ENCODE measurements at regions not wholly inside any gene's neighbourhood (a gene's known extent, or its start where the extent isn't known, plus 50 kb on each side); places are given as distances from the start of the nearest gene placed in this dataset.

DNA sequence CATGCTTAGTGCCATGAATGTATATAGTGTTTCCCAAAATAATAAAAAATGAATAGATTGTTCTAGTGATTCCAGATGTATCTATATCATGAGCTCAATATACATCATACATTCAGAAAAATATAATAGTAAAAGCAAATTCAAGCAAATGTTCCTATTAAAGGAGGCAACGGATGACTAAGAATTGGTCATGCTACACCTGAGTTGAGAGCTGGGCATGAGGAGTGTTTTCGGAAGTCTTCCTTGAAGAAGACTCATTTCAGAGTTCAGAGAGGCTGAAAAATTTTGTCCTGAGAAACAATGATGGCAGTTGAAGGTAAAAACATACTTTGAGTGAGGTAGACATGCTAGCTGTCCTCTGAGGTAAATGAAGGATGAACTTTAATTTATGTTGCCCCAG is 79.3 kb upstream of the IL1RAPL2 start:
- H3K9me3 ChIP-seq (ENCODE audit: low read depth, low read length, poor library complexity, severe bottlenecking): no peaks in the 10 kb centered on the region
- ChIA-PET POLR2A (ENCODE audit: low non-redundant PET) (no interaction called here), CTCF (no interaction called here)
- H3K4me3 ChIP-seq (ENCODE audit: low read depth, low read length, poor library complexity, severe bottlenecking): no peak overlapping the region
- TF ChIP-seq EZH2 (IDR thresholded peaks at IDR 0.05; ENCODE audit: borderline replicate concordance, low read depth, low read length, poor library complexity, severe bottlenecking) (no peak), CTCF (conservative IDR thresholded peaks at IDR 0.05; ENCODE audit: low read depth, low read length) (no peak)
- BruUV-seq (replicated peaks): no TSS peak
- H3K27ac ChIP-seq (ENCODE audit: low read depth, low read length, poor library complexity, severe bottlenecking): no peak overlapping the region
- H3K4me1 ChIP-seq (ENCODE audit: insufficient read depth, low read length, poor library complexity, severe bottlenecking): no peaks in the 10 kb centered on the region
- no peaks in the 10 kb centered on the region for H3K36me3 ChIP-seq (ENCODE audit: insufficient read depth, low read length, poor library complexity, severe bottlenecking)
- peaks cover 12% of the 10 kb centered on the region for H3K27me3 ChIP-seq (replicated peaks; ENCODE audit: insufficient read depth, low read depth, low read length, poor library complexity)
- intact Hi-C loops (cut with micrococcal nuclease; ENCODE audit: unreplicated experiment): no loop called here
- DNase-seq (ENCODE audit: low spot score): no peak

DNA sequence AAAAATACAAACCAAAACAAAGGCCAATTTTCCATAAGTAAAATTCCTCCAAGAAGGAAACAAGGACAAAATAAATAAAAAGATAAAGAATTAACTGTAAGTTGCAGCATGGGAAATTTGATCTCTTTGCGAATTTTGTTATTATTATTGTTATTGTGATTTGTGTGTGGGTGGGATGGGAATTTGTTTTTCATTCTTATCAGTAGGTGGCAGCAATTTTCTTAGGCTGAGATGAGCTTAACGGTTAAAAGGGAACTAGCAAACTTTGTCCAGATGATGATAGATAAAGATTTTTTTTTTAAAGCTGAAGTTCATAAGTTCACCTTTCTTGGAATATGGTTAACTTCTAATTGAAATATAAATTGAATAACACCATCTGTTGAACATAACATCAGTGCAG is 83.2 kb upstream of the IL1RAPL2 start:
- Histone ChIP-seq H3K4me3 (ENCODE audit: low read depth, low read length, poor library complexity, severe bottlenecking) (no peak overlapping the region), H3K9me3 (ENCODE audit: low read depth, low read length, poor library complexity, severe bottlenecking) (no peaks in the 10 kb centered on the region), H3K27ac (ENCODE audit: low read depth, low read length, poor library complexity, severe bottlenecking) (no peak overlapping the region), H3K4me1 (ENCODE audit: insufficient read depth, low read length, poor library complexity, severe bottlenecking) (no peaks in the 10 kb centered on the region), H3K36me3 (ENCODE audit: insufficient read depth, low read length, poor library complexity, severe bottlenecking) (no peaks in the 10 kb centered on the region), H3K27me3 (replicated peaks; ENCODE audit: insufficient read depth, low read depth, low read length, poor library complexity) (peaks cover 7% of the 10 kb centered on the region)
- TF ChIP-seq CTCF (conservative IDR thresholded peaks at IDR 0.05; ENCODE audit: low read depth, low read length): peak; percentile 48; the same call in 1 of the 2 replicates
- no peak for TF ChIP-seq EZH2 (IDR thresholded peaks at IDR 0.05; ENCODE audit: borderline replicate concordance, low read depth, low read length, poor library complexity, severe bottlenecking)
- ChIA-PET CTCF (interaction anchor here (1.1 kb wide), 1 partner anchor 707 kb away, joined by 3 read pairs; no protein-coding TSS in a partner anchor), POLR2A (ENCODE audit: low non-redundant PET) (no interaction called here)
- no TSS peak for BruUV-seq (replicated peaks)
- peak; percentile 3 for DNase-seq (ENCODE audit: low spot score)
- intact Hi-C loops (cut with micrococcal nuclease; ENCODE audit: unreplicated experiment): no loop called here

GRCh38 chrX:104469771-104470170 is 96.2 kb upstream of the IL1RAPL2 start:
- BruUV-seq (replicated peaks): no TSS peak
- H3K36me3 ChIP-seq (ENCODE audit: insufficient read depth, low read length, poor library complexity, severe bottlenecking): no peaks in the 10 kb centered on the region
- ChIA-PET POLR2A (ENCODE audit: low non-redundant PET) (no interaction called here), CTCF (no interaction called here)
- DNase-seq (ENCODE audit: low spot score): no peak
- H3K4me1 ChIP-seq (ENCODE audit: insufficient read depth, low read length, poor library complexity, severe bottlenecking): no peaks in the 10 kb centered on the region
- intact Hi-C loops (cut with micrococcal nuclease; ENCODE audit: unreplicated experiment): no loop called here
- no peaks in the 10 kb centered on the region for H3K9me3 ChIP-seq (ENCODE audit: low read depth, low read length, poor library complexity, severe bottlenecking)
- H3K27ac ChIP-seq (ENCODE audit: low read depth, low read length, poor library complexity, severe bottlenecking): no peak overlapping the region
- TF ChIP-seq CTCF (conservative IDR thresholded peaks at IDR 0.05; ENCODE audit: low read depth, low read length) (no peak), EZH2 (IDR thresholded peaks at IDR 0.05; ENCODE audit: borderline replicate concordance, low read depth, low read length, poor library complexity, severe bottlenecking) (no peak)
- no peak overlapping the region for H3K4me3 ChIP-seq (ENCODE audit: low read depth, low read length, poor library complexity, severe bottlenecking)
- no peaks in the 10 kb centered on the region for H3K27me3 ChIP-seq (replicated peaks; ENCODE audit: insufficient read depth, low read depth, low read length, poor library complexity)
